ENCODE measurements at regions not wholly inside any gene's neighbourhood (a gene's known extent, or its start where the extent isn't known, plus 50 kb on each side); places are given as distances from the start of the nearest gene placed in this dataset.
A peak's percentile ranks its signal among the peaks of the same experiment; 100 is the strongest.
"Not testable (repeated sequence)": the region's sequence is repeated elsewhere in the genome, so short reads cannot be mapped to it uniquely, and the experiment has no call there.

DNA sequence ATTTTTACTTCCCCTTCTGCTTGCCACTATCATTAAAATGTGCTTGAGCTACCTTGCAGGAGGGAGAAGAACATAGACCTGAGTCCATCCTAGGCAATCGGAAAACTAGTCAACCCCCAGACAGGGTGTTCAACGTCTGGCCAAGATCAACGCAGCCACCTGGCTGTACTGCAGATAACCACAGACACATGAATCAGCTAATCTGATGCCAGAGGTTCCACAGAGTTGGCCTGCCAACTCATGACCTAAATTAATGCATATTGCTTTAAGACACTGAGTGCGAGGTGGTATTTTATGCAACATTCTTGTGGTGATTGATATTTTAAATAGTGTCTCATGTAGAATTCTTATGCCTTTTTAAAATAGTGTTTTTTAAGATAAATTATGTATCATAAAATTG, 1283.8 kb upstream of the PABPC4L start:
- no peak for DNase-seq
- in situ Hi-C loops (cut with HindIII; ENCODE audit: low pct_ligation_motif_present, low pct_unique_long_range_greater_than_20kb, low sequenced_read_pairs) = no loop called here

DNA sequence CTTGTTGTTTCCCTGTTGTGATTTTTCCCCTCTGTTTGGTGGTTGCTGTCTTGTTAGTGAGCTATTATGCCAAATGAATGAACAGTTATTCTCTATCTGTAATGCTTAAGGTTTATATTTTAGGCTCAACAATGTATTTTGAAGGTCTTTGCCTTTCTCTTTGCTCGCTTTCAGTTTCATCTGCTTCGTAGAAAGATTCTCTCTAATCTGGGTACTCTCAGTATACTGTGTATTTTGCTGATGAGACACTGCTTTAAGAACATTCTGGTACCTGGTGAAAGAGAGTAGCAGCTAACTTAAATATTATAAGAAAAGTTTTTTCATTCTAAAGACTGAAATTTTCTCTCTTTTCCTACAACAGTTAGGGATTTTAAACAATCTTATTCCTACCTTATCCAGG, 1274.7 kb upstream of the PABPC4L start:
- DNase-seq = no peak
- in situ Hi-C loops (cut with HindIII; ENCODE audit: low pct_ligation_motif_present, low pct_unique_long_range_greater_than_20kb, low sequenced_read_pairs) = no loop called here

DNA sequence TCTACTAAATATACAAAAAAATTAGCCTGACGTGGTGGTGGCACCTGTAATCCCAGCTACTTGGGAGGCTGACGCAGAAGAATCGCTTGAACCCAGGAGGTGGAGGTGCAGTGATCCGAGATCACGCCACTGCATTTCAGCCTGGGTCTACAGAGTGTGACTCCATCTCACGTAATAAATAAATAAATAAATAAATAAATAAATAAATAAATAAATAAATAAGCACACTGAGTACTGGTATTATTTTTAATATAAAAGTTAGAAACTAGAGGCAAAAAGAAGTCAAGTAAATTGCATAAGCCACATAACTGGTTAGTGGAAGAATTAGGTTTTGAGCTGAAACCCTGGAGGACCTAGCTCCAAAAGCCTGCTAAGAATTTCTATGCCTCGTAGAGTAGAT, 1262.7 kb upstream of the PABPC4L start:
- in situ Hi-C loops (cut with HindIII; ENCODE audit: low pct_ligation_motif_present, low pct_unique_long_range_greater_than_20kb, low sequenced_read_pairs) = no loop called here
- no peak for DNase-seq

DNA sequence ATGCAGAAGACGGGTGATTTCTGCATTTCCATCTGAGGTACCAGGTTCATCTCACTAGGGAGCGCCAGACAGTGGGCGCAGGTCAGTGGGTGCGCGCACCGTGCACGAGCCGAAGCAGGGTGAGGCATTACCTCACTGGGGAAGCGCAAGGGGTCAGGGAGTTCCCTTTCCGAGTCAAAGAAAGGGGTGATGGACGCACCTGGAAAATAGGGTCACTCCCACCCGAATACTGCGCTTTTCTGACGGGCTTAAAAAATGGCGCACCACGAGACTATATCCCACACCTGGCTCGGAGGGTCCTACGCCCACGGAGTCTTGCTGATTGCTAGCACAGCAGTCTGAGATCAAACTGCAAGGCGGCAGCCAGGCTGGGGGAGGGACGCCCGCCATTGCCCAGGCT, 1246.0 kb upstream of the PABPC4L start:
- in situ Hi-C loops (cut with HindIII; ENCODE audit: low pct_ligation_motif_present, low pct_unique_long_range_greater_than_20kb, low sequenced_read_pairs); DNase-seq: not testable (repeated sequence)

DNA sequence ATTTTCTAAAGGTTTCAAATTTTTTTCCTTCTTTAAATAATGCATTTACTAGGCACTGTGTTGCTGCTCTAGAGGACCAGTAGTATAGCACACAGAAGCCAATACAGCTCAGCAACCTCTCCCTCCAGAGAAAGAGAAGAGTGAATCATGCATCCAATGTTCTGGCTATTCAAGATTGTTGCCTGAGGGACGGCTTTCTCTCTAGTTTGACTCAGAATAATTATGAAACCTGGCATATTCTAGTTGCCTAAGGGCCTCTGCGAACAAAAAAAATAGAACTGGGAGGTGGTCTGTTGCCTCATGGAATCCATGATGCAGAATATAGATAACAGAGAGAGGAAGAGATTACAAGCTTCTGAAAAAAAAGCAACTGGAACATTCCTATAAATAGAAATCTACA, 1233.3 kb upstream of the PABPC4L start:
- no peak for DNase-seq
- in situ Hi-C loops (cut with HindIII; ENCODE audit: low pct_ligation_motif_present, low pct_unique_long_range_greater_than_20kb, low sequenced_read_pairs) = no loop called here

DNA sequence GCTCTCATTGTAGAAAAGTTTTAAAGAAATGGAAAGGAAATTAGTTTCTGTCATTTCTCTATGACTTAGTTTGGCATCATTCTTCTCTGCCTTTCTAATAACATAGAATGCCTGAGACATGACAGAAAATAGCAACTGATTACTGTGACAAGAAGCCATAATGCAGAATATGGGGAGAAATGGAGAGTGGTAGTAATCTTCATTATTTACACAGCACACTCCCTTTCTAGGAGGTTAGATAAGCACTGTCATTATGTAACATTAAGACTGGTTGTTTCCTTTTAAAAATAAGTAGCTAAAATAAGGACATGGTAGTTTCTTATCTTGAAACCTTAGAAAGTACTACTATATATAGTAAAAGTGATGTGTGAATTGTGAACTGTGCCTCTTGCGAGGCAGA, 1227.9 kb upstream of the PABPC4L start:
- no peak for DNase-seq

DNA sequence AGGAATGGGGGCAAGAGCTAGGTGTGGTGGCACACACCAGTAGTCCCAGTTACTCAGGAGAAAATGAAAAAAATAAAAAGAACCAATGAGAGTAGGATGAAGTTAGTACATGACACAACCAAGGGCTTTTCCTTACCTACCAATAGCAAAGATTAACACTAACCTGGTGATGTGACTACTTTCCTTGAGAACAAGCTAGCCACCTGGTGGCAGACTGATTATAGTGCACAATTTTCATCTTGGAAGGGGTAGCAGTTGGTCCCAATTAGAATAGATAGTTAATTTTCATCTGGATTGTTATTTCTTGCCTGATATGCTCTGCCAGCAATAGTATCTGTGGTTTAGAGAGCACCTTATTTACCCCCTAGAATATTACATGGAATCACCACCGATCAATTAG, 1216.8 kb upstream of the PABPC4L start:
- in situ Hi-C loops (cut with HindIII; ENCODE audit: low pct_ligation_motif_present, low pct_unique_long_range_greater_than_20kb, low sequenced_read_pairs) = no loop called here
- DNase-seq = peak; percentile 24

More for the DNA sequence above, 1227.9 kb upstream of the PABPC4L start:
- in situ Hi-C loops (cut with HindIII; ENCODE audit: low pct_ligation_motif_present, low pct_unique_long_range_greater_than_20kb, low sequenced_read_pairs) = no loop called here

DNA sequence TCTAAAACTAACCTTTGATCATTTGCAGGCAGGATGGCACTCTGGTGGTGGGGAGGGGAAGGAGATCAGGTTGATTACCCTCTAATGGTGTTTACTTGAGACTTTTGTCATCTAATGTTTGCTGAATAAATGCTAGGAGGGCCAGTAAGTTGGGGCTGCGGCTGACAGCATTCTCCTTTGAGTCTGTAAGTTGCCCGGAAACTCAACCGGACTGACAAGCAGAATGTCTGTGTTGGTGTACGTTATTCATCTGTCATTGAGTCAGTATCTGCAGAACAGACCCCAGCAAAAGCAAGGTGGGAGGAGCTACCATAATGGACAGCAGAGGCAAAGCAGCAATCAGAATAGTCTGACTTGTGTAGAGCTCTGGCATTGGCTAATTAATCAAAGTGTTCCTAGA, 1210.6 kb upstream of the PABPC4L start:
- in situ Hi-C loops (cut with HindIII; ENCODE audit: low pct_ligation_motif_present, low pct_unique_long_range_greater_than_20kb, low sequenced_read_pairs) = no loop called here
- no peak for DNase-seq

DNA sequence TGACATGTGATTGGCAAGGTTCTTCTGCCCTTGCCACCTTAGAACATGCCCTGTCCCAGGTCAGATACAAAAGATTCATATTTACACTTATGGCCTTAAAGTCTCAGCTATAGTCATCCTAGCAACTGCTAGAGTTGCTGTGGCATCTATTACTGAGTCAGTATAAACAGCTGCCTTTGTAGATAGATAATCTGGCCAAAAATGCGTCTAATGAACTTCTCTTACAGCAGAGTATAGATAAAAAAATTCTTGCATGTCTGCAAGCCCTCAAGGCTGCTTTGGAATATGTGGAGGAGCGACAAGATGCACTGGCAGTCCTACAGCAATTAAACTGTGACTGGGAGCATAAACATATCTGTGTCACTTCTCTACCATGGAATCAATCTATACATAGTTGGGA, 1209.7 kb upstream of the PABPC4L start:
- DNase-seq = no peak
- in situ Hi-C loops (cut with HindIII; ENCODE audit: low pct_ligation_motif_present, low pct_unique_long_range_greater_than_20kb, low sequenced_read_pairs) = no loop called here

DNA sequence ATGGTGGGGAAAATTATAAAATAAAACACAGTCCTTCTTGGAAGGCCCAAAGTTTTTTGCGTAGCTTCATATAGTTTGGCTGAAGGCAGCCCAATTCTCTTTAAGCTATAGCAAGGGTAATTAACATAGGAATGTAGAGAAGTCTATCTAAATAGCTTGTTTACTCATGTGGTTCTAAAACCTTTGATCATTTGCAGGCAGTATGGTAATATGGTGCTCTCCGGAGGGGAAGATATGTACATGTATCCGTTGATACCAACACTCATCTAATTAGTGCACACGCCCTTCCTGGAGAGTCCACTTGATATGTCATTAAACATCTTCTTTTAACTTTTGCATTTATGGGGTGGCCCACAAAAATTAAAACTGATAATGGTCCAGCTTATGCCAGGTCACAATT, 1207.7 kb upstream of the PABPC4L start:
- in situ Hi-C loops (cut with HindIII; ENCODE audit: low pct_ligation_motif_present, low pct_unique_long_range_greater_than_20kb, low sequenced_read_pairs); DNase-seq: not testable (repeated sequence)

DNA sequence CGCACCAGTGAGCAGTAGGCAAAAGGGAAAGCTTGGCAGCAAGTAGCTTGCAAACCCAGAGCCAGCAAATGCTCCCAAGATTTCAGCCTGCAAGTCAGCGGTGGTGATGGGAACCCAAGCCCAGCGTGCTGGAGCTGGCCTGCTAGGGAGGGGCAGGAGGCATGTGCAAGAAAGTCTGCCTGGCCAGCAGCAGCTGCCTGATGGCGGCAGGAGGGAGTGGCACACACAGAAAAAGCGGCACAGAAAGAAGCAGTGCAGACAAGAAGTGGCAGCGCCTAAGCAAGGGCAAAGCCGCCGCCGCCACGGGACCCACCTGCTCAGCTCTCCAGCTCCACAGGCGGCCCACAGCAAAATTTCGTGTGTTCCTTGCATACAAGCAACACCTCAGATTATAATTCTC, 1206.5 kb upstream of the PABPC4L start:
- DNase-seq = no peak
- in situ Hi-C loops (cut with HindIII; ENCODE audit: low pct_ligation_motif_present, low pct_unique_long_range_greater_than_20kb, low sequenced_read_pairs) = no loop called here

DNA sequence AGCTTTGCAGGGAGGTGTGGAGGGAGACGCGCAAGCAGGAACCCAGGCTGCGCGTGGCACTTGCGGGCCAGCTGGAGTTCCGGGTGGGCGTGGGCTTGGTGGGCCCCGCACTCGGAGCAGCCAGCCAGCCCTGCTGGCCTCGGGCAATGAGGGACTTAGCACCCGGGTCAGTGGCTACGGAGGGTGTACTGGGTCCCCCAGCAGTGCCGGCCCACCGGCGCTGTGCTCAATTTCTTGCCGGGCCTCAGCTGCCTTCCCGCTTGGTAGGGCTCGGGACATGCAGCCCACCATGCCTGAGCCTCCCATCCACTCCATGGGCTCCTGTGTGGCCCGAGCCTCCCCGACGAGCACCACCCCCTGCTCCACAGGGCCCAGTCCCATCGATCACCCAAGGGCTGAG, 1205.0 kb upstream of the PABPC4L start:
- in situ Hi-C loops (cut with HindIII; ENCODE audit: low pct_ligation_motif_present, low pct_unique_long_range_greater_than_20kb, low sequenced_read_pairs) = not testable (repeated sequence)

DNA sequence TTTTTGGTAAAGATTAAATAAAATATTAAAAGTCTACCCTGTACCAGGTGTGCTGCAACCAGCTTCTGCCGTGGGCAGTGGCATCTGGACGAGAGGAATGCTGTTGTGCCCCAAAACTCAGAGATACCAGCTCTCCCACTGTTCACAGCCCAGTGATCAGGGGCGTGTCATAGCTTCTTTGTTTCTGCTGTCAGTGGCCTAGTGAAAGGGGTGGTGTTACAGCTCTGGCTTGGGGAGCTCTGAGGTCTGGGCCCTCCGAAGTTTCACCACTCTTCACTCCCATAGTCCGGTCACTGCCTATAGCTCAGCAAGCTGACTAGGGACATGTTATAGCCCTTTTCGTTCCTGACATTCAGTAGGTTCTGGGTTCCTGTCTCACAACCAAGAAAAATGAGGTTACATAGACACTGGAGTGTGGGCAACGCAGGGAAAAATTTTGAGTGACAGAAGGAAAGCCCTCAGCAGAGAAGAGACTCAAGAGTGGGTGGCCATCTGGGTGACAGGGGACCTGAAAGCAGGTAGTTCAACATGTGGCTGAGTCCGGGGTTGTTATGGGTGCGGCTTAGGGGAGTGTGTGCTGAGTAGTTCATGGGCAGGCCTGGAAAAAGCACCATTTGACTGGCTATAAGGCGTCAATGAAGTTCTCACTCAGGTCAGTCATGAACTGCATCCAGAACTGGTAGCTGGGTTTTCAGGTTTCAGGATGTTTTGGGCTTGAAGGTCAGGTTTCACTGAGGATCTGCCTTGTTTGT, 1184.4 kb upstream of the PABPC4L start:
- DNase-seq = no peak
- in situ Hi-C loops (cut with HindIII; ENCODE audit: low pct_ligation_motif_present, low pct_unique_long_range_greater_than_20kb, low sequenced_read_pairs) = no loop called here

More for the DNA sequence above, 1205.0 kb upstream of the PABPC4L start:
- not testable (repeated sequence) for DNase-seq

DNA sequence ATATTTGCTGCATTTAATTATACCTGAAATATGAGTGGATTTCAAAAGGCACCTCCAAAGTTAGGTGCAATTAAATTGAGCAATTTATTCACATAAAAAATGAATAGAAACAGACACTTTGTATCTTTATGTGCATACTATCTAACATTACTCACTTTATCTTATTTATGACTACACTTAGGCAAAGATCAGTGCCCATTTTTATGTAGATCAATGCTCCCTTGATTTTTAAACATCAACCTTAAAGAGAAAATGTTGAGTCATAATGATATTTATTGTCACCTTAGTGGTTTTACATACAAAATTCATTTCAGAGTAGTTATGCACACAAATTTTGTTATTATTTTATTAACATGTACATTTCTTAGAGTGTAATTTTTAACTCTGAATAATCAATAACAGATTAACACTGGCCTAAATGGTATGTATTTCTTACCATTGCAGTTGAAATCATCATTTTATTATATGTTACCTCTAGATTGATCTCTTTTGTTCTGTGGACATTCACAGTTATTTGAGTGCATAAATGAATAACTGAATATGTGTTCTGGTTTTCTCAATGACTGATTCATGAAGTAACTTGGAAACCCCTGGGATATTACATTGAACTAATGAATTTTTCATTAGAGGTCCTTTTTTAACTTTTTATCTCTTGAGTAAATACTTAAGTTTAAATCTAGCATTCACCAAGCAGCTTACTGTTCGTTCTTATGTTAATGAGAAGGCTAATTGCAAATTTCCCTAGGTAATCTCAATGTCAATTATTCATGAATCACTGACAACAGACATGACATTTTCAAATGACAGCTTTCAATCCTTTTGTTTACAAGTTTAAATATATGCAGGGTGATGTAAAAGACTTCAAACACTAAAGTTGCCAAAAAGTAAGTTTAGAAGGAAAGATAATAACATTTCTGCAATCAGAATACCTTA, 1182.0 kb upstream of the PABPC4L start:
- DNase-seq = no peak
- in situ Hi-C loops (cut with HindIII; ENCODE audit: low pct_ligation_motif_present, low pct_unique_long_range_greater_than_20kb, low sequenced_read_pairs) = no loop called here

DNA sequence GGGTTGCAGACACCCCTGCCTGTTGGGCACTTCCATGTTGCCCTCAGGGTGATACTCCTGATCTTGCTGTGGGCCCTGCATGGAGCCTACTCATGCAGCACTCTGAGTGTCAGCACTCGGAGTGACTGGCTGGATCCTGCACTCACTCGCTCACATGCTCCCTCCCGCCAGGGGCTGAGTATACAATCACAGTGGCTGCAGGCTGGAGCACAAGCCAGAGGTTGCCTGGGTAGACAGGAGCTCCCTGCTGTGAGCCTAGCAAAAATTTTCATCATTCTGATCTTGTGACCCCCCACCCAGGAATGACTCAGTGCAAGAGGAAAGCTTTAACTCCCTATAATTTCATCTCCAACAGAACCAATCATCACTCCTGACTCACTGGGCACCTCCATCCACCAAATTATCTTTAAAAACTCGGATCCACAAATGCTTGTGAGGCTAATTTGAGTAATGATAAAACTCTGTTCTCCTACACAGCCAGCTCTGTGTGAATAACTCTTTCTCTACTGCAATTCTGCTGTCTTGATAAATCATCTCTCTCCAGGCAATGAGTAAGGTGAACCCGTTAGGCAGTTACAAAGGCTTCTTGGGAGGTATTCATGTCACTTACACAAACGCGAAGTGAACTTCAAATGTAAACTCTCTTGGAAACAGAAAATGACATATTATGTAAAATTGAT, 1180.8 kb upstream of the PABPC4L start:
- in situ Hi-C loops (cut with HindIII; ENCODE audit: low pct_ligation_motif_present, low pct_unique_long_range_greater_than_20kb, low sequenced_read_pairs) = no loop called here
- DNase-seq = no peak

DNA sequence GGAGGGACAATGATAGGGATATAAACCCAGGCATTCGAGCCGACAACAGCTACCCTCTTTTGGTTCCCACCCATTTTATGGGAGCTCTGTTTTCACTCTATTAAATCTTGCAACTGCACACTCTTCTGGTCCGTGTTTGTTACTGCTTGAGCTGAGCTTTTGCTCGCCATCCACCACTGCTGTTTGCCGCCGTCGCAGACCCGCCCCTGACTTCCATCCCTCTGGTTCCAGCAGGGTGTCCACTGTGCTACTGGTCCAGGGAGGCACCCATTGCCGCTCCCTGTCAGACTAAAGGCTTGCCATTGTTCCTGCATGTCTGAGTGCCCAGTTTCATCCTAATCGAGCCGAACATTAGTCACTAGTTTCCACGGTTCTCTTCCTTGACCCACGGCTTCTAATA, 1170.5 kb upstream of the PABPC4L start:
- in situ Hi-C loops (cut with HindIII; ENCODE audit: low pct_ligation_motif_present, low pct_unique_long_range_greater_than_20kb, low sequenced_read_pairs) = no loop called here
- no peak for DNase-seq

DNA sequence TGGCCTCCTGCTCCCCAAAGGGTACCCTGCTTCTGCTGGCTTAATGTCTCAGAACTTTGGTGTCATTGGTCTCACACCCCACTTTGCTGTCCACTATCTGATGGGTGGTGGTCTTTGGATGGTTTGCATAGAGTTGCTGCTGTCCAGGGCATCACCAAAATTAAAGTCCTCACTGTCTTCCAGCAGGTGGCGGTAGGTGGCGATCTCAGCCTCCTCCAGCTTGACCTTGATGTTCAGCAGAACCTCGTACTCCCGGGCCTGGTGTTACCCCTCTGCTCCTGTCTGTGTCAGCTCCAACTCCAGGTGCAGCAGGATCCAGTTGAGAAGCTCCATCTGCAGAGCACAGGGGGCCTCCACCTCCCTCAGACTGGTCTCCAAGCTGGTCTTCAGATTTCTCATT, 1169.5 kb upstream of the PABPC4L start:
- DNase-seq = no peak
- in situ Hi-C loops (cut with HindIII; ENCODE audit: low pct_ligation_motif_present, low pct_unique_long_range_greater_than_20kb, low sequenced_read_pairs) = no loop called here

DNA sequence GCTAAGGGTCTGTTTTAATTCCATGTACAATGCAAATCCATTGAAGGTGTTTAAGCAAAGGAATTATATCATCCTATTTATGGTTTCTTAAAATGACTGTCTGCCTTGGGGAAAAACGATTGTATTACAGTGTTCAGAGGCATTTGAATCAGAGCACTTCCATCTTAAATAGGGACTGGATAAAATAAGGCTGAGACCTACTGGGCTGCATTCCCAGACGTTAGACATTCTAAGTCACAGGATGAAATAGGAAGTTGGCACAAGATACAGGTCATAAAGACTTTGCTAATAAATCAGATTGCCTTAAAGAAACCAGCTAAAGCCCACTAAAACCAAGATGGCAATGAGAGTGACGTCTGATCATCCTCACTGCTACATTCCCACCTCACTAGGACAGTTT, 1167.2 kb upstream of the PABPC4L start:
- in situ Hi-C loops (cut with HindIII; ENCODE audit: low pct_ligation_motif_present, low pct_unique_long_range_greater_than_20kb, low sequenced_read_pairs) = no loop called here
- no peak for DNase-seq

DNA sequence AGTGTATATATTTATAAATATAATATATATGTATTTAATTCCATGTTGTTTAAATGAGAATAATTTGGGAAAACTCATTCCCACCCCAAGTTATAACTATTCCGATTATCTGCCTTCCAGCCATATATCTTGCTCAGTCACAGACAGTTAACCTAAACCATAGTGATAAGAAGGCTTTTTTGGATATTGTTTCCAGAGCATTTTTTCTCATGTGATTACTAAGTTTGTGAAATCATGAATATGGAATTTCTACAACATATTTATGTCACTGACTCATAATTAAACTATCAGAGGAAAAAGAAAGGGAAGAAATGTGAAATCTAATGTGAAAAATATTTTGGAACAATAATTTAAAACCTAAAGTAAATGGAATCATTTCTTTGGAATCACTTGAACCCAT, 1163.5 kb upstream of the PABPC4L start:
- in situ Hi-C loops (cut with HindIII; ENCODE audit: low pct_ligation_motif_present, low pct_unique_long_range_greater_than_20kb, low sequenced_read_pairs) = no loop called here
- no peak for DNase-seq
